Hepatocyte (in vitro differentiated cells): ENCODE measurements at regions not wholly inside any gene's neighbourhood (a gene's known extent, or its start where the extent isn't known, plus 50 kb on each side); places are given as distances from the start of the nearest gene placed in this dataset.

Experiments
- EZH2 ChIP-seq: fragments of 200-600 bp; sonication (generic); IDR thresholded peaks from 2 replicates; pipeline ENCODE4 v1.6.1; 2016; ENCODE audit warnings: antibody characterized with exemption, mild to moderate bottlenecking, borderline replicate concordance
- EZH2phosphoT487 ChIP-seq: fragments of 200-600 bp; sonication (generic); IDR thresholded peaks from one replicate; pipeline ENCODE4 v1.6.1; 2018; ENCODE audit warnings: antibody characterized with exemption, mild to moderate bottlenecking, low read depth, moderate library complexity; ENCODE audit not compliant: unreplicated experiment, severe bottlenecking
- TF ChIP-seq, protein P1 (sequence below): fragments of 200-600 bp; sonication (generic); IDR thresholded peaks from 2 replicates; pipeline ENCODE4 v1.5.1; 2016; ENCODE audit warnings: antibody characterized with exemption, mild to moderate bottlenecking; ENCODE audit not compliant: poor library complexity

DNA sequence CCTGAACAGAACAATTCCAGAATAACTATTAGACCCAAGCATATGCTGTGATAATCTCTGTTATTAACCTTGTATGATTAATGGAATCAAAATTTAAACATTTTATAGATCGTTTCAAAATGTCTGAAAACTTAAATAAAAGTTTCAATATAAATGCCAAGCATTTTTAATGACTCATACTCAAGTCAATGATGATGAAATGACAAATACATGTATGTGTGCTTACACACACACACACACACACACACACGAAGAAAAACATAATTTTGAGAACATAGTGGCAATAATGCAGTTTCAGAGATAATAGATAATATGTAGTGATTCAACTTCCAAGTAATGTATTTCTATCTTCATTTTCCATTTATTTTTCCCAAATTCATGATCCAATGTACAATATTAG is 384.9 kb upstream of the FOXG1 start:
- no peak for TF ChIP-seq EZH2
- TF ChIP-seq, protein P1, sequence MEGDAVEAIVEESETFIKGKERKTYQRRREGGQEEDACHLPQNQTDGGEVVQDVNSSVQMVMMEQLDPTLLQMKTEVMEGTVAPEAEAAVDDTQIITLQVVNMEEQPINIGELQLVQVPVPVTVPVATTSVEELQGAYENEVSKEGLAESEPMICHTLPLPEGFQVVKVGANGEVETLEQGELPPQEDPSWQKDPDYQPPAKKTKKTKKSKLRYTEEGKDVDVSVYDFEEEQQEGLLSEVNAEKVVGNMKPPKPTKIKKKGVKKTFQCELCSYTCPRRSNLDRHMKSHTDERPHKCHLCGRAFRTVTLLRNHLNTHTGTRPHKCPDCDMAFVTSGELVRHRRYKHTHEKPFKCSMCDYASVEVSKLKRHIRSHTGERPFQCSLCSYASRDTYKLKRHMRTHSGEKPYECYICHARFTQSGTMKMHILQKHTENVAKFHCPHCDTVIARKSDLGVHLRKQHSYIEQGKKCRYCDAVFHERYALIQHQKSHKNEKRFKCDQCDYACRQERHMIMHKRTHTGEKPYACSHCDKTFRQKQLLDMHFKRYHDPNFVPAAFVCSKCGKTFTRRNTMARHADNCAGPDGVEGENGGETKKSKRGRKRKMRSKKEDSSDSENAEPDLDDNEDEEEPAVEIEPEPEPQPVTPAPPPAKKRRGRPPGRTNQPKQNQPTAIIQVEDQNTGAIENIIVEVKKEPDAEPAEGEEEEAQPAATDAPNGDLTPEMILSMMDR, result no peak
- TF ChIP-seq EZH2phosphoT487, result no peak
